Thyroid gland (tissue), 4 donors: ENCODE measurements at regions not wholly inside any gene's neighbourhood (a gene's known extent, or its start where the extent isn't known, plus 50 kb on each side); places are given as distances from the start of the nearest gene placed in this dataset.

Source experiments
- CTCF ChIP-seq, 6 experiments: fragments of 200-600 bp in 3 of 6; fragments of 450-650 bp in 3 of 6; sonication (generic) in 3 of 6; IDR thresholded peaks; one replicate each; pipeline ENCODE4 v1.5.1; 2016 to 2019; ENCODE audit warnings: antibody characterized with exemption in 6 of 6, mild to moderate bottlenecking in 2 of 6, inconsistent platforms in 1 of 6, moderate library complexity in 1 of 6
- POLR2A ChIP-seq, 2 donors: fragments of 450-650 bp; IDR thresholded peaks; one replicate each; pipeline ENCODE4 v1.6.1; 2017; ENCODE audit warnings: antibody characterized with exemption in 2 of 2, mild to moderate bottlenecking in 2 of 2, moderate library complexity in 1 of 2

DNA sequence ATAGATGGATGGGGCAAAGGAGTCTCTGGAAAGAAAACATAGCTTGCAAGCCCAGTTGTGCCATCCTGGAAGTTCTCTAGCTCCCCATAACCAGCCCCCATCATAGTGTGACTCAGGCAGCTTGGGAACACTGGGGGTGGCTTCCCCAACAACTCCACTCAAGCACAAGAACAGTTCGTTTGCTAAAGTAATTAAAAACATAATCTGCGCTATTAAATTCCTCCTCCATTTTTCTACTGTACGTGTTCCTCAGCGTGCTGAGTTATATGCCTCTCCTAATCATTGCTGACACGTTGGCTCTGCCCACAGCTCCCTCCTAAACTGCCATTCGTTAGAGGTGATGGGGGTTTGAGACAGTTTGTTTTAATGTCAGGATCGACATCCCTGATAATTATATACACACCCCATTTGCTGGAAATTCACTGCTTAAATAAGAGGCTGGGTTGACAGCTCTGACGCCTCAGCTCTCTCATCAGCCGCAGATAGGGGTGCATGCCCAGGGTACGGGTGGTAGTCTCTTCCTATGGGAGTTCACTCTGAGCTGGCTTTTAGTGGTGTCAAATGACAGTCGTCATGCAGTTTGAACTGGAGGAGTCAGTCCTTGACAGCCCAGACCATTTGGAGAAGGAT, 59.5 kb upstream of the SEZ6L start:
- TF ChIP-seq CTCF (IDR thresholded peaks at IDR 0.05) (no peak), POLR2A (IDR thresholded peaks at IDR 0.05) (no peak)
